ENCODE measurements at regions not wholly inside any gene's neighbourhood (a gene's known extent, or its start where the extent isn't known, plus 50 kb on each side); places are given as distances from the start of the nearest gene placed in this dataset.
"Not testable (repeated sequence)": the region's sequence is repeated elsewhere in the genome, so short reads cannot be mapped to it uniquely, and the experiment has no call there.

GRCh38 chr10:23584396-23584795, 145.5 kb downstream of the OTUD1 start:
- no peak overlapping the region for H3K27ac ChIP-seq (ENCODE audit: low read depth, low read length)
- no peak overlapping the region for H2AFZ ChIP-seq (ENCODE audit: low read depth, low read length)
- H3K36me3 Mint-ChIP-seq (ENCODE audit: low read depth, unreplicated experiment) = no peaks in the 10 kb centered on the region
- no peak overlapping the region for H3K4me3 ChIP-seq (ENCODE audit: insufficient read depth, low read depth, low read length)
- H3K4me1 Mint-ChIP-seq (ENCODE audit: low read depth, unreplicated experiment) = no peaks in the 10 kb centered on the region
- no peaks in the 10 kb centered on the region for H3K27me3 ChIP-seq (ENCODE audit: insufficient read depth, low read length)
- FAIRE-seq = no peak
- H3K36me3 ChIP-seq (ENCODE audit: insufficient read depth, low read length) = no peaks in the 10 kb centered on the region
- DNase-seq (ENCODE audit: low read depth) = no peak
- H3K9me3 Mint-ChIP-seq (ENCODE audit: unreplicated experiment) = peaks cover 5% of the 10 kb centered on the region
- no peak overlapping the region for H3K4me3 Mint-ChIP-seq (ENCODE audit: unreplicated experiment)
- no peak overlapping the region for H3K4me2 ChIP-seq (ENCODE audit: low read length)
- H3K9ac ChIP-seq (ENCODE audit: low read length) = no peak overlapping the region
- H3K27ac Mint-ChIP-seq (ENCODE audit: unreplicated experiment) = no peak overlapping the region
- peaks cover 4% of the 10 kb centered on the region for H3K27me3 Mint-ChIP-seq (ENCODE audit: low read depth, unreplicated experiment)
- H3K79me2 ChIP-seq (ENCODE audit: insufficient read depth, low read length) = no peaks in the 10 kb centered on the region
- H3K9me3 ChIP-seq (ENCODE audit: insufficient read depth, low read depth, low read length) = peaks cover 2% of the 10 kb centered on the region
- TF ChIP-seq, protein P1, sequence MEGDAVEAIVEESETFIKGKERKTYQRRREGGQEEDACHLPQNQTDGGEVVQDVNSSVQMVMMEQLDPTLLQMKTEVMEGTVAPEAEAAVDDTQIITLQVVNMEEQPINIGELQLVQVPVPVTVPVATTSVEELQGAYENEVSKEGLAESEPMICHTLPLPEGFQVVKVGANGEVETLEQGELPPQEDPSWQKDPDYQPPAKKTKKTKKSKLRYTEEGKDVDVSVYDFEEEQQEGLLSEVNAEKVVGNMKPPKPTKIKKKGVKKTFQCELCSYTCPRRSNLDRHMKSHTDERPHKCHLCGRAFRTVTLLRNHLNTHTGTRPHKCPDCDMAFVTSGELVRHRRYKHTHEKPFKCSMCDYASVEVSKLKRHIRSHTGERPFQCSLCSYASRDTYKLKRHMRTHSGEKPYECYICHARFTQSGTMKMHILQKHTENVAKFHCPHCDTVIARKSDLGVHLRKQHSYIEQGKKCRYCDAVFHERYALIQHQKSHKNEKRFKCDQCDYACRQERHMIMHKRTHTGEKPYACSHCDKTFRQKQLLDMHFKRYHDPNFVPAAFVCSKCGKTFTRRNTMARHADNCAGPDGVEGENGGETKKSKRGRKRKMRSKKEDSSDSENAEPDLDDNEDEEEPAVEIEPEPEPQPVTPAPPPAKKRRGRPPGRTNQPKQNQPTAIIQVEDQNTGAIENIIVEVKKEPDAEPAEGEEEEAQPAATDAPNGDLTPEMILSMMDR (IDR thresholded peaks at IDR 0.05; ENCODE audit: insufficient read depth, low read depth, low read length) = no peak
- no peak for TF ChIP-seq EZH2 (IDR thresholded peaks at IDR 0.05; ENCODE audit: insufficient read depth, low read length)
- no peaks in the 10 kb centered on the region for H3K4me1 ChIP-seq (ENCODE audit: insufficient read depth, low read length)
- no peaks in the 10 kb centered on the region for H4K20me1 ChIP-seq (ENCODE audit: insufficient read depth, low read length)

- FAIRE-seq (no peak), DNase-seq (ENCODE audit: low read depth) (no peak)
- H3K9ac ChIP-seq (ENCODE audit: low read length) = no peak overlapping the region
- no peak overlapping the region for H3K4me3 ChIP-seq (ENCODE audit: insufficient read depth, low read depth, low read length)
- no peaks in the 10 kb centered on the region for H3K4me1 ChIP-seq (ENCODE audit: insufficient read depth, low read length)
- H2AFZ ChIP-seq (ENCODE audit: low read depth, low read length) = no peak overlapping the region
- H3K36me3 ChIP-seq (ENCODE audit: insufficient read depth, low read length) = no peaks in the 10 kb centered on the region
- peaks cover 4% of the 10 kb centered on the region for H3K27me3 Mint-ChIP-seq (ENCODE audit: low read depth, unreplicated experiment)
- H3K36me3 Mint-ChIP-seq (ENCODE audit: low read depth, unreplicated experiment) = no peaks in the 10 kb centered on the region
- H3K4me3 Mint-ChIP-seq (ENCODE audit: unreplicated experiment) = no peak overlapping the region
- H3K27me3 ChIP-seq (ENCODE audit: insufficient read depth, low read length) = no peaks in the 10 kb centered on the region
- TF ChIP-seq, protein P1 (IDR thresholded peaks at IDR 0.05; ENCODE audit: insufficient read depth, low read depth, low read length) = no peak
- TF ChIP-seq EZH2 (IDR thresholded peaks at IDR 0.05; ENCODE audit: insufficient read depth, low read length) = no peak
- H3K27ac Mint-ChIP-seq (ENCODE audit: unreplicated experiment) = no peak overlapping the region
- H3K4me2 ChIP-seq (ENCODE audit: low read length) = no peak overlapping the region
- H3K4me1 Mint-ChIP-seq (ENCODE audit: low read depth, unreplicated experiment) = no peaks in the 10 kb centered on the region
- no peak overlapping the region for H3K27ac ChIP-seq (ENCODE audit: low read depth, low read length)
- H4K20me1 ChIP-seq (ENCODE audit: insufficient read depth, low read length) = no peaks in the 10 kb centered on the region
- peaks cover 5% of the 10 kb centered on the region for H3K9me3 Mint-ChIP-seq (ENCODE audit: unreplicated experiment)
- H3K9me3 ChIP-seq (ENCODE audit: insufficient read depth, low read depth, low read length) = peaks cover 2% of the 10 kb centered on the region
- H3K79me2 ChIP-seq (ENCODE audit: insufficient read depth, low read length) = no peaks in the 10 kb centered on the region
Observed at GRCh38 chr10:23585186-23585585, 146.3 kb downstream of the OTUD1 start.

DNA sequence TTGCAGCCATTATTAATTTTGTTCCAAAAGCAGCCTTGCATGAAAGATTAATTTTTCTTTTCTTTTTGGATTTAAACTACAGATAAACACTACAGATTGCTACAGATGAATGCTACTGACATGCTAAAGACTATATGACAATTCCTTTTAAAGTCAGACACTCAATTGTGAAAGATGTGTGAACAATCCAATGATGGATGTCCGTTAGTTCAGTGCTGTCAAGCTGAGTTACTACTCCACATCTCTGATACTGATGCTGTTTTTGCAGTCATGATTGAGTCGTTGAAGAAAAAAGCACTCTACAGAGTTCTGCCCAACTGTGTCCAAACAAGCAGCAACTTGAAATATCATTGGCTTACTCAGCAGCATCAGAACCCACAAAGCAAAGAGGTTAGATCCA, 146.8 kb downstream of the OTUD1 start:
- no peaks in the 10 kb centered on the region for H3K4me1 Mint-ChIP-seq (ENCODE audit: low read depth, unreplicated experiment)
- no peaks in the 10 kb centered on the region for H3K36me3 Mint-ChIP-seq (ENCODE audit: low read depth, unreplicated experiment)
- no peaks in the 10 kb centered on the region for H3K4me1 ChIP-seq (ENCODE audit: insufficient read depth, low read length)
- peaks cover 5% of the 10 kb centered on the region for H3K9me3 Mint-ChIP-seq (ENCODE audit: unreplicated experiment)
- no peak for DNase-seq (ENCODE audit: low read depth)
- H3K36me3 ChIP-seq (ENCODE audit: insufficient read depth, low read length) = no peaks in the 10 kb centered on the region
- peaks cover 2% of the 10 kb centered on the region for H3K9me3 ChIP-seq (ENCODE audit: insufficient read depth, low read depth, low read length)
- no peak overlapping the region for H3K27ac ChIP-seq (ENCODE audit: low read depth, low read length)
- no peak overlapping the region for H3K4me3 Mint-ChIP-seq (ENCODE audit: unreplicated experiment)
- no peaks in the 10 kb centered on the region for H4K20me1 ChIP-seq (ENCODE audit: insufficient read depth, low read length)
- no peak overlapping the region for H3K27ac Mint-ChIP-seq (ENCODE audit: unreplicated experiment)
- no peak overlapping the region for H3K4me3 ChIP-seq (ENCODE audit: insufficient read depth, low read depth, low read length)
- H3K27me3 Mint-ChIP-seq (ENCODE audit: low read depth, unreplicated experiment) = peaks cover 4% of the 10 kb centered on the region
- TF ChIP-seq EZH2 (IDR thresholded peaks at IDR 0.05; ENCODE audit: insufficient read depth, low read length) = no peak
- TF ChIP-seq, protein P1 (IDR thresholded peaks at IDR 0.05; ENCODE audit: insufficient read depth, low read depth, low read length) = no peak
- FAIRE-seq = no peak
- no peak overlapping the region for H3K9ac ChIP-seq (ENCODE audit: low read length)
- no peaks in the 10 kb centered on the region for H3K79me2 ChIP-seq (ENCODE audit: insufficient read depth, low read length)
- no peaks in the 10 kb centered on the region for H3K27me3 ChIP-seq (ENCODE audit: insufficient read depth, low read length)
- H2AFZ ChIP-seq (ENCODE audit: low read depth, low read length) = no peak overlapping the region
- no peak overlapping the region for H3K4me2 ChIP-seq (ENCODE audit: low read length)

- H3K4me2 ChIP-seq (ENCODE audit: low read length); H3K36me3 Mint-ChIP-seq (ENCODE audit: low read depth, unreplicated experiment); H4K20me1 ChIP-seq (ENCODE audit: insufficient read depth, low read length); DNase-seq (ENCODE audit: low read depth); H3K27me3 Mint-ChIP-seq (ENCODE audit: low read depth, unreplicated experiment); H3K4me1 ChIP-seq (ENCODE audit: insufficient read depth, low read length); H3K4me3 ChIP-seq (ENCODE audit: insufficient read depth, low read depth, low read length); H3K4me1 Mint-ChIP-seq (ENCODE audit: low read depth, unreplicated experiment); H3K4me3 Mint-ChIP-seq (ENCODE audit: unreplicated experiment); H3K27ac Mint-ChIP-seq (ENCODE audit: unreplicated experiment); H3K36me3 ChIP-seq (ENCODE audit: insufficient read depth, low read length); H3K27me3 ChIP-seq (ENCODE audit: insufficient read depth, low read length); H2AFZ ChIP-seq (ENCODE audit: low read depth, low read length); H3K9me3 ChIP-seq (ENCODE audit: insufficient read depth, low read depth, low read length); FAIRE-seq; H3K79me2 ChIP-seq (ENCODE audit: insufficient read depth, low read length); H3K9ac ChIP-seq (ENCODE audit: low read length); H3K27ac ChIP-seq (ENCODE audit: low read depth, low read length): not testable (repeated sequence)
- H3K9me3 Mint-ChIP-seq (ENCODE audit: unreplicated experiment) = peaks cover 24% of the 10 kb centered on the region
Observed at GRCh38 chr10:23595278-23595677, 156.4 kb downstream of the OTUD1 start.

Data from astrocyte (in vitro differentiated cells and primary cell).